ENCODE measurements at regions not wholly inside any gene's neighbourhood (a gene's known extent, or its start where the extent isn't known, plus 50 kb on each side); places are given as distances from the start of the nearest gene placed in this dataset.
"Not testable (repeated sequence)": the region's sequence is repeated elsewhere in the genome, so short reads cannot be mapped to it uniquely, and the experiment has no call there.

DNA sequence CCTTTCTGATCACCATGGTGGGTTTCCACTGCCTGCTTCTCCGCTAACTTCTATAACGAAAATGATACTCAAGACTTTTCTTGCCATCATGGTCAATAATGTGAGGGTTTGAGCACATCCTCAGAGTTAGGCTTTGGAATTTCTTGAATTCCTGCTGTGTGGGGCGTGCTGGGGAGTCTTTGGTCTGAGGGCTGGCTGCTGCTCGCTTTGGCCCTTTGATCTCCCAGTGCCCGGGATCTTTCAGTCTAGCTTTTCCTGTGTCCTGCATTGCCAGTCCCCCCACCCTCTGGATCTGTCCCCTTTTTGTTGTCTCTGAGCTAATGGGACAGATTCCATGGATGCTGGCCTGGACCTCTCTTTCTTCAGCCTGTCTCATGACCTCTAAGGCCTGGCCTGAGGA is 182.6 kb downstream of the NPIPA7 start:
- H3K9me3 ChIP-seq; H3K27me3 ChIP-seq (replicated peaks in 1 of 7); H3K27ac ChIP-seq; H3K4me1 ChIP-seq; DNase-seq; H3K4me3 ChIP-seq; H3K36me3 ChIP-seq; intact Hi-C loops (cut with DNase I; ENCODE audit: low total_unique reads): not testable (repeated sequence)
- WGBS, 5 donors = 55 to 79% (median 74%) methylated on average over 5 of the region's 5 CpGs

DNA sequence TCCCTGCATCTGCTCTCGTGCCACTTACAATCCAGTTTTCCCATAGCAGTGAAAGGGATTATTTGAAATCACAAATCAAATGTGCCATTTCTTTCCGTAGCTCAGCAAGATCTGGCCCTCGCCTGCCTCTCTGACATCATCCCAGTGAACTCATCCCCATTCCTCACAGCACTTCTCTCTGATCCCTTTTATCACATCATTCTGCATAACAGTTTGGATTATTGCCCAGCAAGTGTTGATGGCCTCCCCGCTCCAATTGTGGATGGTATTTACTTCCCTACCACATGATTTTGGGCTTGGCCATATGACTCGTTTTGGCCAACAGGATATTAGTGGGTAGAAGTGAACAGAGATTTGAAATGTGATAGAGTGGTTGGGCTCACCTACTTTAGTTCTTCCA is 185.0 kb downstream of the NPIPA7 start:
- H3K9me3 ChIP-seq; H3K4me1 ChIP-seq; H3K4me3 ChIP-seq; H3K27ac ChIP-seq; H3K36me3 ChIP-seq; intact Hi-C loops (cut with DNase I; ENCODE audit: low total_unique reads); DNase-seq; H3K27me3 ChIP-seq (replicated peaks in 1 of 7): not testable (repeated sequence)
- 60 to 67% methylated on average over 1 of the region's 5 CpGs; no CpG with 5 or more reads in 3 of the 5 donors for WGBS, 5 donors

DNA sequence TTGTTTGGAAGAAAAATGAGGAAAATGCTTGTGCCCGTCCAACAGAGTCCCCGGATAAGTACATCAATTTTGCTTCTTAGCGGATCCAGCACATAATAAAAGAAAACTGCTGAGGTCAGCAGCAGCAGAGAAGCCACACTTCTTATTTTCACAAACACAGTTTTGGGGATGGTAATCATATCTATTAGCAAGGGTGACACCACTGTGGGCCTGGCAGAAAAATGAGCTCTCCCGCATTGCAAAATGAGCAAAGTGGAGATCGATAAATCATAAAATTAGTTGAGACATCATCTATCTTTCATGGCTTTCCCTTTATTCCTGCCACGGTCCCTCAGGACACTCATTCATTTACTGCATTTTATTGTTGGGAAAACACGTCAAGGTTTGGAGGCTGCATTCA is 186.4 kb downstream of the NPIPA7 start:
- DNase-seq = not testable (repeated sequence)

DNA sequence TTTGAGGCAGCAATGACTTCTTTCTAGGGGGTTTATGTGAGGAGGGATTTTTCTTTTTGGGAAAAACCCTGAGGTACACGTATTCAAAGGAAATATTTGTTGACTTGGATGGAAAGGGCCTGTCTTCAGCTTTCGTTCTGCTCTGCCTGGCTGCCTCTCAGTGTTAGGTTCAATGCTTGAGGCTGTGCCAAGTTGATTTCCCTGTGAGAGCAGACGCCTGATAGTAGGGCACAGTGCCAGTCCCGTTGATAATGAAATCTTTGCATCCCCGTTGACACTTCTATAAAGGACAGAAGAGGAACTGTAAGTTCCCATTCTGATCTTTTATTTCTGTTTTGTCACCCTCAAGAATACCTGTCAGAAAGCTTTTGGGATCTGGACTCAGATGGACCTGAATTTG is 191.1 kb downstream of the NPIPA7 start:
- H3K36me3 ChIP-seq; H3K9me3 ChIP-seq; H3K4me3 ChIP-seq; intact Hi-C loops (cut with DNase I; ENCODE audit: low total_unique reads); H3K27me3 ChIP-seq (replicated peaks in 1 of 7); DNase-seq; H3K4me1 ChIP-seq; H3K27ac ChIP-seq: not testable (repeated sequence)
- WGBS, 5 donors = 35 to 65% (median 39%) methylated on average over 5 of the region's 5 CpGs

More for the DNA sequence above, 186.4 kb downstream of the NPIPA7 start:
- H3K27ac ChIP-seq; H3K9me3 ChIP-seq; intact Hi-C loops (cut with DNase I; ENCODE audit: low total_unique reads); H3K4me3 ChIP-seq; H3K27me3 ChIP-seq (replicated peaks in 1 of 7); H3K4me1 ChIP-seq; H3K36me3 ChIP-seq: not testable (repeated sequence)
- WGBS, 5 donors = no CpG with 5 or more reads among the region's 7 CpGs

DNA sequence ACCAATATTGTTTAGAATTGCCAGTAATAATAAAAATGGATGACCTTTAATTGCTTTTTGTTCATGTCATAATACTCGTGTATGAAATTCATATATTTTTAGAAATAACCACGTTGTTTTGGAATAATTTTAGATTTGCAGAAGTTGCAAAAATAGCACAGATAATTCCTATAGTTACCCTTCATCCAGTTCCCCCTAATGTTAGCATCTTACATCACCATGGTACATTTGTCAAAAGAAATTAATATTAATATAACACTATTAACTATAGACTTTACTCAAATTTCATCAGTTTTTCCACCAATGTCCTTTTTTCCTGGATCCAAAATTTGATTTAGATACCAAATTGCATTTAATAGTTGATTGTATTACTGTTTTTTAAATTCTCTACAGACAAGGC is 191.9 kb downstream of the NPIPA7 start:
- WGBS, 5 donors = 32 to 44% (median 36%) methylated on average over 2 of the region's 2 CpGs
- intact Hi-C loops (cut with DNase I; ENCODE audit: low total_unique reads) = not testable (repeated sequence)

DNA sequence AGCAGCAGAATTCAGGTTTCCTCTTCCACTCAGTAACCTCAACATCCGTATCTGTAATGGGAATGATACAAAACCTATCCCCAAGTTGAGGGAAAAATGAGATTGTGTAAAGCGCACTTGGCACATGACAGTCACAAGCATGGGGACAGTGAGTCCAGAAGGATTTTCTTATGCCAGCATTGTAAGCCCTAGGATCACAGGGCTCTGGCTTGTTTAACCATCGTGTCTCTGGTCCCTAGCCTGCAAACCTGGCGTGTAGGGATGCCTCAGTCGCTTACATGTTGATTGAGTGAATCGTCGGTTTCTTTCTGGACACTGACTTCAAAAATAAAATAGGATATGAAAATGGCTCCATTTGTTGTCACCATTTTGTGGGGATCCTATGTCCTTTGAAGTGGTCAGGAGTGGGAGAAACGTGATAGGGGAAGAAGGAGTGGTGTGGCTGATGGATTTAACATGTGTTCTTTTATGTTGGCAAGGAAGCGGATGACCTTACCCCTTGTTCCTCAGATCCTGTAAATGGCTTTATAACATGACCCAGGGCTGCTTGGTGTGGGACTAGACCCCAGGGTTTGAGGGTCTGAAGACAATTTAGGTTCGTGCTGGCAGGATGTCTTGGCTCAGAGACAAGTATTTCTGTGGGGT is 193.3 kb downstream of the NPIPA7 start:
- H3K27ac ChIP-seq; DNase-seq; H3K4me3 ChIP-seq; H3K9me3 ChIP-seq; H3K4me1 ChIP-seq; H3K27me3 ChIP-seq (replicated peaks in 1 of 7); intact Hi-C loops (cut with DNase I; ENCODE audit: low total_unique reads); H3K36me3 ChIP-seq: not testable (repeated sequence)
- 80 to 91% (median 85%) methylated on average over 7 to 8 of the region's 10 CpGs for WGBS, 5 donors

More for the DNA sequence above, 191.9 kb downstream of the NPIPA7 start:
- H3K9me3 ChIP-seq; H3K27me3 ChIP-seq (replicated peaks in 1 of 7); H3K27ac ChIP-seq; H3K4me3 ChIP-seq; H3K4me1 ChIP-seq; DNase-seq; H3K36me3 ChIP-seq: not testable (repeated sequence)

DNA sequence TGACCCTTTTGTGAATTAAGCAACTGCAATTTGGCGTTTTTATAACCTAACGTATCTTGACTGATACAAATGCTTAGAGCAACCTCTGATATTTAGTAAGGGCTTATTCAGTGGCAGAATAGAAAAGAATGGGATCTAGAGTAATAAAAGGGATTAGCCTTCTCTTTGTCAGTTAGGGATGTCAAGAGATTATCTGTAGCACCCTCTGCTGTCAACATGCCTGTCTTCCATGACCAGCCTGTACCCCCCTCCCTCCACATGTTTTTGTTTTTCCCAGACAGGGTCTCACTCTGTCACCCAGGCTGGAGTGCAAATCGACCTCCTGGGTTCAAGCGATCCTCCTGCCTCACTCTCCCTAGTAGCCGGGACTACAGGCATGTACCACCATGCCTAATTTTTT is 198.1 kb downstream of the NPIPA7 start:
- DNase-seq; intact Hi-C loops (cut with DNase I; ENCODE audit: low total_unique reads); H3K36me3 ChIP-seq; H3K4me3 ChIP-seq; H3K27ac ChIP-seq; H3K9me3 ChIP-seq; H3K4me1 ChIP-seq; H3K27me3 ChIP-seq (replicated peaks in 1 of 7): not testable (repeated sequence)
- WGBS, 5 donors = 64 to 76% (median 70%) methylated on average over 5 of the region's 5 CpGs

- H3K36me3 ChIP-seq = no peaks in the 10 kb centered on the region
- H3K4me3 ChIP-seq = no peak overlapping the region
- no peaks in the 10 kb centered on the region for H3K4me1 ChIP-seq
- TF ChIP-seq POLR2AphosphoS5 (IDR thresholded peaks at IDR 0.05) (no peak), POLR2A (IDR thresholded peaks at IDR 0.05) (no peak)
- TF ChIP-seq, protein P1, sequence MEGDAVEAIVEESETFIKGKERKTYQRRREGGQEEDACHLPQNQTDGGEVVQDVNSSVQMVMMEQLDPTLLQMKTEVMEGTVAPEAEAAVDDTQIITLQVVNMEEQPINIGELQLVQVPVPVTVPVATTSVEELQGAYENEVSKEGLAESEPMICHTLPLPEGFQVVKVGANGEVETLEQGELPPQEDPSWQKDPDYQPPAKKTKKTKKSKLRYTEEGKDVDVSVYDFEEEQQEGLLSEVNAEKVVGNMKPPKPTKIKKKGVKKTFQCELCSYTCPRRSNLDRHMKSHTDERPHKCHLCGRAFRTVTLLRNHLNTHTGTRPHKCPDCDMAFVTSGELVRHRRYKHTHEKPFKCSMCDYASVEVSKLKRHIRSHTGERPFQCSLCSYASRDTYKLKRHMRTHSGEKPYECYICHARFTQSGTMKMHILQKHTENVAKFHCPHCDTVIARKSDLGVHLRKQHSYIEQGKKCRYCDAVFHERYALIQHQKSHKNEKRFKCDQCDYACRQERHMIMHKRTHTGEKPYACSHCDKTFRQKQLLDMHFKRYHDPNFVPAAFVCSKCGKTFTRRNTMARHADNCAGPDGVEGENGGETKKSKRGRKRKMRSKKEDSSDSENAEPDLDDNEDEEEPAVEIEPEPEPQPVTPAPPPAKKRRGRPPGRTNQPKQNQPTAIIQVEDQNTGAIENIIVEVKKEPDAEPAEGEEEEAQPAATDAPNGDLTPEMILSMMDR (IDR thresholded peaks at IDR 0.05 in 8 of 11, conservative IDR thresholded peaks at IDR 0.05 in 3 of 11) = no peak
- DNase-seq = no peak
- intact Hi-C loops (cut with DNase I; ENCODE audit: low total_unique reads) = no loop called here
- H3K27me3 ChIP-seq (replicated peaks in 1 of 7) = no peaks in the 10 kb centered on the region
- H3K27ac ChIP-seq = no peak overlapping the region
- H3K9me3 ChIP-seq = peaks cover 0 to 6% (median 0%) of the 10 kb centered on the region in 8 donors
- WGBS, 5 donors = 72 to 93% (median 89%) methylated on average over 5 of the region's 5 CpGs
Observed at GRCh38 chr16:16578701-16579100, 199.8 kb downstream of the NPIPA7 start.

- intact Hi-C loops (cut with DNase I; ENCODE audit: low total_unique reads); H3K4me3 ChIP-seq: not testable (repeated sequence)
Observed at GRCh38 chr16:16582916-16583315, 204.0 kb downstream of the NPIPA7 start.

GRCh38 chr16:16586073-16586651 is 207.2 kb downstream of the NPIPA7 start:
- WGBS, 5 donors = 86 to 95% (median 89%) methylated on average over 5 to 6 of the region's 7 CpGs
- not testable (repeated sequence) for H3K9me3 ChIP-seq, H3K4me1 ChIP-seq

More at GRCh38 chr16:16582916-16583315, 204.0 kb downstream of the NPIPA7 start:
- H3K27ac ChIP-seq; DNase-seq; H3K4me1 ChIP-seq; H3K36me3 ChIP-seq; H3K9me3 ChIP-seq; H3K27me3 ChIP-seq (replicated peaks in 1 of 7): not testable (repeated sequence)
- 81 to 91% (median 85%) methylated on average over 7 of the region's 7 CpGs for WGBS, 5 donors

More at GRCh38 chr16:16586073-16586651, 207.2 kb downstream of the NPIPA7 start:
- H3K36me3 ChIP-seq; intact Hi-C loops (cut with DNase I; ENCODE audit: low total_unique reads); H3K4me3 ChIP-seq; H3K27me3 ChIP-seq (replicated peaks in 1 of 7); H3K27ac ChIP-seq; DNase-seq: not testable (repeated sequence)
